ENCODE measurements at regions not wholly inside any gene's neighbourhood (a gene's known extent, or its start where the extent isn't known, plus 50 kb on each side); places are given as distances from the start of the nearest gene placed in this dataset.

DNA sequence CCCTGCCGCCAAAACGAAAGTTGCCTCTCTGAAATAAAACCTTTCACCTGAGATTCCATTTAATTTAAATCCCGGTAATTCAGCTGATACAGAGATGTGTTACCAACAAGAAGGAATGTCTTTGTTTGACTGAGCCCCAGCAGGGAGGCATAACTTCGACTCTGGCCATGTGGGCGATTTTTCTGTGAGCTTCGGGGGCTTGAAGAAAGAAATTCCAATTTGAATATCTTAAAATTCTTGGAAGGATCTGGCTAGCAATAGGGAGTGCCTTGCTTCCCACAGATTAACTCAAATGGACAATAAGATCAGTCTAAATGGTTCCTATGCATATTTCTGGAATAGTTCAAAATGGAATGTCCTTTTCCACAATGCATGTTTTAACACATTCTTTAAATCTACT lies 252.5 kb upstream of the TMPO start:
- no peak for DNase-seq (ENCODE audit: low read depth, low spot score)
- POLR2A ChIA-PET, result no interaction called here

DNA sequence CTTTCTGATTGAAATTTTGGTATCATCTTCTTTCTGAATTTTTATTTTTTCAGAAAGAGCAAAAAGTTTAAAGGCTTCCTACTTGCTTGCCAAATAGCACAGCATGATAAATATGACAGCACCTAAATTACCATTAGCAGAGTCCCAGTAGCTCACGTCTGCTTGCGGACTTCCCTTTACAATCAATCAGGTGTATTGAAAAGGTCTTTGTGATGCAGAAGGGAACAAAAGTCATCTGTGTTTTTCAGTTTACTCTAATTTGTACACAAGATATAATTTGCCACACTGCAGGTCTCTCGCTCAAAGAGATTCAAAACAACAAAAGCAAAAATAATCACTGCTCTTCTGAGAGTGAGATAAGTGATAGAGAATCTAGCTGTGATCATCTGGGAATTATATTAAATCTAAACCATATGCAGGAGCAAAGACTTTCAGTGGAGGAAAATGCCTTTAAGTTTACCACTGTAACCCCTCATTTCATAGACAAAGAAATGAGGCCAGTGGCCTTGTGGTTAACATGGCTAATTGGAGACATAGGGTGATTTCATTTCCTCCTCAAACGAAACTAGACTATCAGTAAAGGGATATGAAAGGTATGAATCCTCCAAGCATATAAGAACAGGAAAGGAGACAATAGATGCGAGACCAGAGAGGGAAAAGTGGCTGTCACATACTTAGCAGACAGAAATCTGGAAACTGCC lies 240.8 kb upstream of the TMPO start:
- ChIA-PET POLR2A (no interaction called here), CTCF (interaction anchor here (0.6 kb wide), 1 partner anchor 431 kb away, joined by 3 read pairs; no protein-coding TSS in a partner anchor)

More for the DNA sequence above, 252.5 kb upstream of the TMPO start:
- H3K9me3 ChIP-seq (ENCODE audit: control insufficient read depth, insufficient read depth, low read length), result no peaks in the 10 kb centered on the region
- H3K27ac ChIP-seq (ENCODE audit: low read depth, low read length), result no peak overlapping the region
- no peaks in the 10 kb centered on the region for H3K27me3 ChIP-seq (ENCODE audit: control insufficient read depth, insufficient read depth, low read length)
- CTCF ChIA-PET, result no interaction called here
- TF ChIP-seq, protein P1, sequence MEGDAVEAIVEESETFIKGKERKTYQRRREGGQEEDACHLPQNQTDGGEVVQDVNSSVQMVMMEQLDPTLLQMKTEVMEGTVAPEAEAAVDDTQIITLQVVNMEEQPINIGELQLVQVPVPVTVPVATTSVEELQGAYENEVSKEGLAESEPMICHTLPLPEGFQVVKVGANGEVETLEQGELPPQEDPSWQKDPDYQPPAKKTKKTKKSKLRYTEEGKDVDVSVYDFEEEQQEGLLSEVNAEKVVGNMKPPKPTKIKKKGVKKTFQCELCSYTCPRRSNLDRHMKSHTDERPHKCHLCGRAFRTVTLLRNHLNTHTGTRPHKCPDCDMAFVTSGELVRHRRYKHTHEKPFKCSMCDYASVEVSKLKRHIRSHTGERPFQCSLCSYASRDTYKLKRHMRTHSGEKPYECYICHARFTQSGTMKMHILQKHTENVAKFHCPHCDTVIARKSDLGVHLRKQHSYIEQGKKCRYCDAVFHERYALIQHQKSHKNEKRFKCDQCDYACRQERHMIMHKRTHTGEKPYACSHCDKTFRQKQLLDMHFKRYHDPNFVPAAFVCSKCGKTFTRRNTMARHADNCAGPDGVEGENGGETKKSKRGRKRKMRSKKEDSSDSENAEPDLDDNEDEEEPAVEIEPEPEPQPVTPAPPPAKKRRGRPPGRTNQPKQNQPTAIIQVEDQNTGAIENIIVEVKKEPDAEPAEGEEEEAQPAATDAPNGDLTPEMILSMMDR (IDR thresholded peaks at IDR 0.05; ENCODE audit: low read depth, low read length), result no peak
- H3K4me3 ChIP-seq (ENCODE audit: low read depth, low read length), result no peak overlapping the region

DNA sequence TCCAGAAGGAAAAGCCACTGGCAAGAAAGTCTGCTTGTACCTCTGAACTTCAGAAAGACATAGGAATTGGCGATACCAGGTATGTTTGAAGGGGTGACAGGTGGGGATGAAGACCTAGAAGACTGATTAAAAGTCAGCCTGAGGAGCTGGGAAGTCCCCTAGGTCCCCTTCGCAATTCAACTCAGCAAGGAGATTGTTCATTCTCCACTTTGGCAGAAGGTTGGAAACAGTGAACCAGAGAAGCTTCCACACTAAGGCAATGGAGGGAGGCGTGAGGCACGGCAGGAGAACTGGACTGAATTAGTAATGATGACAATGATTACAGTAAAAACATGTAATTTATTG lies 240.3 kb upstream of the TMPO start:
- no peak for DNase-seq (ENCODE audit: low read depth, low spot score)
- no peak overlapping the region for H3K27ac ChIP-seq (ENCODE audit: low read depth, low read length)
- TF ChIP-seq, protein P1 (IDR thresholded peaks at IDR 0.05; ENCODE audit: low read depth, low read length), result no peak
- no peaks in the 10 kb centered on the region for H3K27me3 ChIP-seq (ENCODE audit: control insufficient read depth, insufficient read depth, low read length)
- ChIA-PET POLR2A (no interaction called here), CTCF (no interaction called here)
- no peak overlapping the region for H3K4me3 ChIP-seq (ENCODE audit: low read depth, low read length)
- no peaks in the 10 kb centered on the region for H3K9me3 ChIP-seq (ENCODE audit: control insufficient read depth, insufficient read depth, low read length)

More for the DNA sequence above, 240.8 kb upstream of the TMPO start:
- Histone ChIP-seq H3K27me3 (ENCODE audit: control insufficient read depth, insufficient read depth, low read length) (no peaks in the 10 kb centered on the region), H3K4me3 (ENCODE audit: low read depth, low read length) (no peak overlapping the region), H3K27ac (ENCODE audit: low read depth, low read length) (no peak overlapping the region), H3K9me3 (ENCODE audit: control insufficient read depth, insufficient read depth, low read length) (no peaks in the 10 kb centered on the region)
- TF ChIP-seq, protein P1 (IDR thresholded peaks at IDR 0.05; ENCODE audit: low read depth, low read length), result no peak
- DNase-seq (ENCODE audit: low read depth, low spot score), result no peak

DNA sequence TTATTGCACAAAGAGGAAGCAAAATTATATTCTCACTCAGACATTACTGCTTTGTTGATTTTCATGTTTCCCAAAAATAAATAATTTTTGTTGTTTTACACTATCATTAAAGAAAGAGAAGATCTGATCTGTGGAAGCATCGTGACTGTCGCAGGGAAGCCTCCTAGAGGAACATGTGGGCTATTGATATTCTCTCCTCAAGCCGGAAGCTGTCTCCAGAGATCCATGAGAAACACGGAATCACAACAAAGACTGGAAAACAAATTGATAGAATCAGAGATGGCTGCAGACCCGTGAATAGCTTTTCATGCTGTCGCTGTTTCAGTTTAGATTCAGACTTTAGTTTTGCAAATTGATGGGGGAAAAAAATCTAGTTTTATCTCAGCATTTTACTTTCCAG lies 235.2 kb upstream of the TMPO start:
- TF ChIP-seq, protein P1 (IDR thresholded peaks at IDR 0.05; ENCODE audit: low read depth, low read length), result no peak
- POLR2A ChIA-PET, result no interaction called here
- no peak for DNase-seq (ENCODE audit: low read depth, low spot score)
- no peak overlapping the region for H3K4me3 ChIP-seq (ENCODE audit: low read depth, low read length)
- no peaks in the 10 kb centered on the region for H3K27me3 ChIP-seq (ENCODE audit: control insufficient read depth, insufficient read depth, low read length)
- H3K9me3 ChIP-seq (ENCODE audit: control insufficient read depth, insufficient read depth, low read length), result no peaks in the 10 kb centered on the region
- H3K27ac ChIP-seq (ENCODE audit: low read depth, low read length), result no peak overlapping the region
- CTCF ChIA-PET, result no interaction called here

DNA sequence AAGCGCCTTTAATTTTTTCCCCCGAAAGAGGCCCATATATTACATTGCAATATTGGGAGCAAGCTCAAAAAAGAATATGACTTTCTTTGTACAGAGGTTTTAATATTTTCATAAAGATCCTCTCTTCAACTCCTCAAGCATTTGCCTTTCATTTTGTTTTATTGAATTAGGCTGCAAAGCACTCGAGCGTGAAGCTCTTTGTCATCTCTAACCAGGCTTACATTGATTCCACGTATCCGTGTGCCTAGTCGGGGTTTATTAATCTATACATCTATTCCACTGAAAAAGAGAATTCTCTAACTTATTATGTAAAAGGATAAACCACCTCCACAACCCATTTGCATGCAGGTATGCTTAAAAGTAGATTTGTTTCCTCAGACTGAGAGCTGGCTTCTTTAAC lies 234.8 kb upstream of the TMPO start:
- TF ChIP-seq, protein P1 (IDR thresholded peaks at IDR 0.05; ENCODE audit: low read depth, low read length), result no peak
- Histone ChIP-seq H3K9me3 (ENCODE audit: control insufficient read depth, insufficient read depth, low read length) (no peaks in the 10 kb centered on the region), H3K4me3 (ENCODE audit: low read depth, low read length) (no peak overlapping the region), H3K27me3 (ENCODE audit: control insufficient read depth, insufficient read depth, low read length) (no peaks in the 10 kb centered on the region), H3K27ac (ENCODE audit: low read depth, low read length) (no peak overlapping the region)
- POLR2A ChIA-PET, result no interaction called here
- CTCF ChIA-PET, result no interaction called here
- no peak for DNase-seq (ENCODE audit: low read depth, low spot score)

All from AG04450 (cell line).